Common myeloid progenitor, CD34-positive (primary cell): ENCODE measurements at regions not wholly inside any gene's neighbourhood (a gene's known extent, or its start where the extent isn't known, plus 50 kb on each side); places are given as distances from the start of the nearest gene placed in this dataset.

ENCODE experiments used
- CTCF ChIA-PET: fragments of 350-600 bp; sonication (Branson Sonifier 250); formaldehyde crosslinking; loops from one replicate; lab custom pipeline; 2021; ENCODE audit warnings: antibody characterized with exemption; lab: Charles Lee
- POLR2A ChIA-PET: fragments of 350-600 bp; sonication (Branson Sonifier 250); formaldehyde crosslinking; loops from one replicate; lab custom pipeline; 2021; ENCODE audit warnings: antibody characterized with exemption; lab: Charles Lee
- DNase-seq, 3 donors: peaks; one replicate each; pipeline versions ENCODE4 v3.0.0 to v3.0.0-alpha.2; 2013
- H3K27ac ChIP-seq, 2 experiments: 1 replicate in 1 of 2; 2 replicates in 1 of 2; pipeline ENCODE4 v1.7.0; 2013; ENCODE audit warnings: inconsistent platforms in 2 of 2, low read length in 2 of 2, mild to moderate bottlenecking in 2 of 2, low read depth in 1 of 2, moderate library complexity in 1 of 2; ENCODE audit not compliant: severe bottlenecking in 2 of 2, insufficient read depth in 1 of 2, poor library complexity in 1 of 2
- H3K27me3 ChIP-seq, 5 experiments: replicated peaks in 2 of 5; 1 replicate in 3 of 5; 2 replicates in 2 of 5; pipeline versions ENCODE4 v1.6.1 to v1.7.0; 2013; ENCODE audit warnings: low read length in 4 of 5, mild to moderate bottlenecking in 2 of 5, moderate library complexity in 2 of 5, inconsistent platforms in 1 of 5; ENCODE audit not compliant: insufficient read depth in 5 of 5, control insufficient read depth in 4 of 5
- H3K36me3 ChIP-seq, 4 experiments: 1 replicate in 2 of 4; 2 replicates in 2 of 4; pipeline versions ENCODE4 v1.6.1 to v1.7.0; 2013; ENCODE audit warnings: low read length in 3 of 4, control low read depth in 1 of 4, mild to moderate bottlenecking in 1 of 4; ENCODE audit not compliant: control insufficient read depth in 4 of 4, insufficient read depth in 4 of 4
- H3K4me1 ChIP-seq, 4 experiments: 1 replicate in 3 of 4; 2 replicates in 1 of 4; pipeline versions ENCODE4 v1.6.1 to v1.7.1; 2013; ENCODE audit warnings: low read length in 3 of 4, mild to moderate bottlenecking in 3 of 4, control low read depth in 1 of 4, inconsistent platforms in 1 of 4, moderate library complexity in 1 of 4; ENCODE audit not compliant: control insufficient read depth in 4 of 4, insufficient read depth in 4 of 4; ENCODE audit errors: control extremely low read depth in 1 of 4
- H3K4me3 ChIP-seq, 7 experiments: 1 replicate in 4 of 7; 2 replicates in 3 of 7; pipeline versions ENCODE4 v1.5.1 to v1.7.0; 2013; ENCODE audit warnings: mild to moderate bottlenecking in 7 of 7, low read length in 6 of 7, moderate library complexity in 6 of 7, inconsistent platforms in 2 of 7, low read depth in 2 of 7, control low read depth in 1 of 7; ENCODE audit not compliant: insufficient read depth in 4 of 7, control insufficient read depth in 1 of 7; ENCODE audit errors: extremely low read depth in 1 of 7
- H3K9me3 ChIP-seq, 5 experiments: 1 replicate in 4 of 5; 2 replicates in 1 of 5; pipeline versions ENCODE4 v1.6.1 to v1.7.1; 2013; ENCODE audit warnings: low read length in 4 of 5, mild to moderate bottlenecking in 2 of 5, inconsistent platforms in 1 of 5, low read depth in 1 of 5, moderate library complexity in 1 of 5; ENCODE audit not compliant: control insufficient read depth in 4 of 5, insufficient read depth in 2 of 5; ENCODE audit errors: control extremely low read depth in 1 of 5
- WGBS: methylation state at CpG from one replicate; pipeline ENCODE4 v1.1.5; 2013; ENCODE audit not compliant: insufficient coverage; 5-methylcytosine and 5-hydroxymethylcytosine counted together

GRCh38 chr6:140045116-140045515, 670.7 kb upstream of the CITED2 start:
- H3K27ac ChIP-seq, result no peak overlapping the region
- no peak for DNase-seq
- no peaks in the 10 kb centered on the region for H3K27me3 ChIP-seq
- ChIA-PET POLR2A (no interaction called here), CTCF (no interaction called here)
- no CpG with 5 or more reads among the region's 1 CpG for WGBS
- no peaks in the 10 kb centered on the region for H3K9me3 ChIP-seq
- no peaks in the 10 kb centered on the region for H3K36me3 ChIP-seq
- no peak overlapping the region for H3K4me3 ChIP-seq
- H3K4me1 ChIP-seq, result no peaks in the 10 kb centered on the region

- no peak overlapping the region for H3K27ac ChIP-seq
These were observed 670.2 kb upstream of the CITED2 start for GRCh38 chr6:140044626-140045025.

GRCh38 chr6:140043762-140044378, 669.4 kb upstream of the CITED2 start:
- no peaks in the 10 kb centered on the region for H3K9me3 ChIP-seq
- no peaks in the 10 kb centered on the region for H3K36me3 ChIP-seq
- WGBS, result 79% methylated on average over 2 of the region's 2 CpGs
- ChIA-PET CTCF (no interaction called here), POLR2A (no interaction called here)
- no peak overlapping the region for H3K27ac ChIP-seq
- no peak overlapping the region for H3K4me3 ChIP-seq
- H3K27me3 ChIP-seq, result no peaks in the 10 kb centered on the region
- no peaks in the 10 kb centered on the region for H3K4me1 ChIP-seq
- DNase-seq, result peak in 1 of 3 donors; percentile 2

More at GRCh38 chr6:140044626-140045025, 670.2 kb upstream of the CITED2 start:
- DNase-seq, result no peak
- CTCF ChIA-PET, result no interaction called here
- H3K4me1 ChIP-seq, result no peaks in the 10 kb centered on the region
- POLR2A ChIA-PET, result no interaction called here
- H3K36me3 ChIP-seq, result no peaks in the 10 kb centered on the region
- no peaks in the 10 kb centered on the region for H3K9me3 ChIP-seq
- H3K27me3 ChIP-seq, result no peaks in the 10 kb centered on the region
- WGBS, result no CpG with 5 or more reads among the region's 1 CpG
- no peak overlapping the region for H3K4me3 ChIP-seq

- Histone ChIP-seq H3K4me3 (no peak overlapping the region), H3K36me3 (no peaks in the 10 kb centered on the region), H3K27me3 (no peaks in the 10 kb centered on the region), H3K9me3 (no peaks in the 10 kb centered on the region), H3K4me1 (no peaks in the 10 kb centered on the region), H3K27ac (no peak overlapping the region)
- CTCF ChIA-PET, result no interaction called here
- POLR2A ChIA-PET, result no interaction called here
- 100% methylated on average over 1 of the region's 1 CpG for WGBS
- DNase-seq, result peak in 2 of 3 donors; percentile 13 to 17
These were observed 668.9 kb upstream of the CITED2 start for GRCh38 chr6:140043357-140043756.

GRCh38 chr6:140041571-140042332, 667.3 kb upstream of the CITED2 start:
- WGBS, result 100% methylated on average over 1 of the region's 1 CpG

GRCh38 chr6:140041056-140041455, 666.6 kb upstream of the CITED2 start:
- no peaks in the 10 kb centered on the region for H3K27me3 ChIP-seq
- H3K9me3 ChIP-seq, result peaks cover 0 to 8% (median 0%) of the 10 kb centered on the region in 5 experiments
- no peak for DNase-seq
- no peak overlapping the region for H3K4me3 ChIP-seq
- H3K36me3 ChIP-seq, result no peaks in the 10 kb centered on the region
- ChIA-PET POLR2A (no interaction called here), CTCF (no interaction called here)
- no peak overlapping the region for H3K27ac ChIP-seq
- no peaks in the 10 kb centered on the region for H3K4me1 ChIP-seq

More at GRCh38 chr6:140041571-140042332, 667.3 kb upstream of the CITED2 start:
- DNase-seq, result no peak
- Histone ChIP-seq H3K36me3 (no peaks in the 10 kb centered on the region), H3K4me1 (no peaks in the 10 kb centered on the region), H3K27ac (no peak overlapping the region), H3K9me3 (peaks cover 0 to 1% (median 0%) of the 10 kb centered on the region in 5 experiments), H3K27me3 (no peaks in the 10 kb centered on the region), H3K4me3 (no peak overlapping the region)
- CTCF ChIA-PET, result interaction anchor here (0.9 kb wide), 1 partner anchor 11 kb away, joined by 3 read pairs; no protein-coding TSS in a partner anchor
- POLR2A ChIA-PET, result no interaction called here

- ChIA-PET POLR2A (no interaction called here), CTCF (interaction anchor here (1.0 kb wide), 1 partner anchor 36 kb away, joined by 3 read pairs; no protein-coding TSS in a partner anchor)
- WGBS, result no CpG with 5 or more reads among the region's 1 CpG
- Histone ChIP-seq H3K27me3 (no peaks in the 10 kb centered on the region), H3K9me3 (peaks cover 0 to 9% (median 0%) of the 10 kb centered on the region in 5 experiments), H3K4me1 (no peaks in the 10 kb centered on the region), H3K4me3 (no peak overlapping the region), H3K27ac (no peak overlapping the region), H3K36me3 (no peaks in the 10 kb centered on the region)
- no peak for DNase-seq
These were observed 665.9 kb upstream of the CITED2 start for GRCh38 chr6:140040396-140040795.
